ENCODE measurements at regions not wholly inside any gene's neighbourhood (a gene's known extent, or its start where the extent isn't known, plus 50 kb on each side); places are given as distances from the start of the nearest gene placed in this dataset.

- TF ChIP-seq, protein P1, sequence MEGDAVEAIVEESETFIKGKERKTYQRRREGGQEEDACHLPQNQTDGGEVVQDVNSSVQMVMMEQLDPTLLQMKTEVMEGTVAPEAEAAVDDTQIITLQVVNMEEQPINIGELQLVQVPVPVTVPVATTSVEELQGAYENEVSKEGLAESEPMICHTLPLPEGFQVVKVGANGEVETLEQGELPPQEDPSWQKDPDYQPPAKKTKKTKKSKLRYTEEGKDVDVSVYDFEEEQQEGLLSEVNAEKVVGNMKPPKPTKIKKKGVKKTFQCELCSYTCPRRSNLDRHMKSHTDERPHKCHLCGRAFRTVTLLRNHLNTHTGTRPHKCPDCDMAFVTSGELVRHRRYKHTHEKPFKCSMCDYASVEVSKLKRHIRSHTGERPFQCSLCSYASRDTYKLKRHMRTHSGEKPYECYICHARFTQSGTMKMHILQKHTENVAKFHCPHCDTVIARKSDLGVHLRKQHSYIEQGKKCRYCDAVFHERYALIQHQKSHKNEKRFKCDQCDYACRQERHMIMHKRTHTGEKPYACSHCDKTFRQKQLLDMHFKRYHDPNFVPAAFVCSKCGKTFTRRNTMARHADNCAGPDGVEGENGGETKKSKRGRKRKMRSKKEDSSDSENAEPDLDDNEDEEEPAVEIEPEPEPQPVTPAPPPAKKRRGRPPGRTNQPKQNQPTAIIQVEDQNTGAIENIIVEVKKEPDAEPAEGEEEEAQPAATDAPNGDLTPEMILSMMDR (IDR thresholded peaks at IDR 0.05): no peak
These were observed 603.2 kb upstream of the KCNMB2 start for GRCh38 chr3:177932750-177933660.

DNA sequence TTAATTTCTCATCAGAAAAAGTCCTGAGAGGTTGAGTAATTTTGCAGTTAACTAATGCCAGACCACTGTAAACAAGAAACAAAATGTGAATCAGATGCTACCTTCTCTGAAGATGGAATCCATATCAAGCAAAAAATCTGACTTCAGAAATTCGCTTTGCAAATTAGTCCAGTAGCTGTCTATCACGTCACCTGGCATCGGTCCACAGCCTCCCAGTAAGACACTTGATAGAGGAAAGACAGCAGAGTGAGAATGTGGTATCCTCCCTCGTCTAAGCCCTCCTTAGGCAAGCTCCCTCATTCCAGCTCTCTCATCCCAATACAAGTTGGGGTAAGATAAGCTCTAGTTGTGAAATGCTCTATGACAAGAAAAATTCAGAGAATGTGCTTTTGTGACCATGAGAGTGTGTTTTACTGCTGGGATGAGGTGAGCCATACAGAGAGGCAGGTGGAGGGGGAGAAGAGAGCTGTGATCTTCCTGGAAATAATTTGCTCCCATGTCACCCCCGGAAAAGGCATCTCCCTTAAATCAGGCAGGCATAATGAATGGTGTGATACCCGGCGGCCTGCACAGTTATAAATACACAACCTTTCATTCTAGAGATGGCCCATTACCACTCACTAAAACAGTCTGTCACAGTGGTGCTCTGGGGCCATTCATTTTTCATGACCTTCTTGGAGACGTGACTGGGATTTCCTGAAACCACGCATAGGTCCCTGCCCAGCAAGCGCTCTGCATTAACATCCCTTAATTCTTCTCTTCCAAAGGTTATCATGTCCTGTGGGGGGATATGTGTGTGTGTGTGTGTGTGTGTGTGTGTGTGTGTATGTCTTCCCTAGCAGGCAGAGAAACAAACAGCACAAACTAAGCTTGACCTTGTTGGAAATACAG is 602.0 kb upstream of the KCNMB2 start:
- TF ChIP-seq, protein P1 (IDR thresholded peaks at IDR 0.05): no peak

DNA sequence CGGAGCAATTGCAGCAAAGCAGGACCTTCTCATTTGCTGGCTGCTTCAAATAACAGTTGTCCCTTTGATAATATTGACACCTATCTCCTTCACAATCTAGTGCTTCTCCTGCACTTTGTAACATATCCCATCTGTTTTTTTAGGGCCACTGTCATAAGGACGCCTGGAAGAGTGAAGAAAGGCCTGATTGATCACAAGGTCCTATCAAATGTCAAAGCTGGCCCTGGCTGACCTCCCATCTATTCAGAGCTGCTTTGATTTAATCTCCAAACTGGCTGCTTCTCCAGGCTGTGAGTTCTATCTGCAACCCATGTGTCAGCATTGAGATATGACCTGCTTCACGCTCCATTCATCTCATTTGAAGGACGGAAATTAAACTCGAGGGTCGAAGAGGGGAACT is 601.2 kb upstream of the KCNMB2 start:
- TF ChIP-seq, protein P1 (IDR thresholded peaks at IDR 0.05): no peak

DNA sequence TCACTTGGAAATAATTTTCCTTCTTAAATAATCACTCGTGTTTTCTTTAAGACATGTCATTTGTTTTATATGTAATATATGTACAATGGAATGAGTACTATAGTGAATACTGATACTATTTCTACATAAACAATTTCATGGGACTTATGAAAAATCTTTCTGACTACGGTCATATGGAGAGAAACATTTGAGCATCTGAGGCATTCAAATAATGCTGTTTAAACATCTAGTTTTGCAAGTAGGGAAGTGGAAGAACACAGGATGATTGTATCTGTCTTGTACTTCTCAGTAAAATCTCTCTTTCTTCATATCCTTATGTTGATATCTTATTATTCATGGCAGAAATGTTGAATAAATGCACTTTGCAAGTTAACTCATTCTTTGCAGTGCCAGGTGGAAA is 599.5 kb upstream of the KCNMB2 start:
- TF ChIP-seq, protein P1 (IDR thresholded peaks at IDR 0.05): no peak

GRCh38 chr3:177942911-177943310 is 593.3 kb upstream of the KCNMB2 start:
- TF ChIP-seq, protein P1 (IDR thresholded peaks at IDR 0.05): no peak

DNA sequence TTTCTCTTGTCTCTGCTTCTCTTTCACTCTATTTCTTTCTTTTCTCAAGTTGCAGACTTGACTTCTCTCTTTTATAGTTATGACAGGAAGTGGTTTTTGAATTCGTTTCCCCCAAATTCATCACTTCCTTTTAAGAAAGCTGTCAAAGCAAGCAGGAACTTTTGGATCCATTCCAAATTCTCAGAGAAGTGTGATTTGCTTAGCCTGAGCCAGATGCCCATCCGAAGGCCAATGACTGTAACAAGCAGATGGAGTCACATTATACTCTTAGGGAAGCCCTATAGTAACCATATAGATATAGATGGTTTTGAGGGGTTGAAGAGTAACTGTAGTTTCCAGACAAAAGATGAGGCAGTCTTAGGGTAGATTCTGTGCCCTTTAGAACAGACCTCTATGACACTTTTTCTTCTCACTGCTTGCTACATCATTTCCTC is 592.0 kb upstream of the KCNMB2 start:
- TF ChIP-seq, protein P1 (IDR thresholded peaks at IDR 0.05): no peak

- TF ChIP-seq, protein P1 (IDR thresholded peaks at IDR 0.05): no peak
These were observed 590.2 kb upstream of the KCNMB2 start for GRCh38 chr3:177946048-177946447.

Measured in LNCAP (cell line).